SK-N-SH treated with all-trans-retinoic acid at 6 μM for 48 hours (cell line): ENCODE measurements at regions not wholly inside any gene's neighbourhood (a gene's known extent, or its start where the extent isn't known, plus 50 kb on each side); places are given as distances from the start of the nearest gene placed in this dataset.

Experiments
- ARNTL ChIP-seq: fragments of 450-650 bp; formaldehyde crosslinking; IDR thresholded peaks from 2 replicates; pipeline ENCODE4 v1.5.0; 2020; ENCODE audit warnings: low read depth, mild to moderate bottlenecking, moderate library complexity, borderline replicate concordance
- CSDC2 ChIP-seq: fragments of 250-450 bp; sonication (Bioruptor Pico); IDR thresholded peaks from 2 replicates; pipeline ENCODE4 v1.5.0; 2020; ENCODE audit warnings: mild to moderate bottlenecking, moderate library complexity
- OSR1 ChIP-seq: fragments of 250-450 bp; sonication (Bioruptor Pico); IDR thresholded peaks from 2 replicates; pipeline ENCODE4 v1.8.0; 2022; ENCODE audit warnings: moderate library complexity, mild to moderate bottlenecking, inconsistent platforms
- PPARA ChIP-seq: fragments of 250-450 bp; sonication (Bioruptor Pico); IDR thresholded peaks from 2 replicates; pipeline ENCODE4 v1.5.0; 2020; ENCODE audit warnings: mild to moderate bottlenecking, borderline replicate concordance
- RARB ChIP-seq: fragments of 250-450 bp; sonication (Bioruptor Pico); IDR thresholded peaks from 2 replicates; pipeline ENCODE4 v1.8.0; 2021; ENCODE audit warnings: mild to moderate bottlenecking, moderate library complexity
- TCF4 ChIP-seq: fragments of 250-450 bp; sonication (Bioruptor Pico); IDR thresholded peaks from 2 replicates; pipeline ENCODE4 v1.8.0; 2021; ENCODE audit warnings: mild to moderate bottlenecking, moderate library complexity, borderline replicate concordance
- ZFP3 ChIP-seq: fragments of 250-450 bp; sonication (Bioruptor Pico); IDR thresholded peaks from 2 replicates; pipeline ENCODE4 v1.5.0; 2020; ENCODE audit warnings: mild to moderate bottlenecking, moderate library complexity
- ZFP30 ChIP-seq: fragments of 450-650 bp; formaldehyde crosslinking; IDR thresholded peaks from 2 replicates; pipeline ENCODE4 v1.5.0; 2022; ENCODE audit warnings: mild to moderate bottlenecking, moderate library complexity
- TF ChIP-seq, protein P1 (sequence below): fragments of 250-450 bp; sonication (Bioruptor Pico); IDR thresholded peaks from 2 replicates; pipeline ENCODE4 v1.5.1; 2020; ENCODE audit warnings: low read depth, mild to moderate bottlenecking, moderate library complexity
- TF ChIP-seq, protein P2 (sequence below): fragments of 250-450 bp; sonication (Bioruptor Pico); IDR thresholded peaks from 2 replicates; pipeline ENCODE4 v1.8.0; 2020; ENCODE audit warnings: mild to moderate bottlenecking, moderate library complexity, borderline replicate concordance
- TF ChIP-seq, protein P3 (sequence below): fragments of 250-450 bp; sonication (Bioruptor Pico); IDR thresholded peaks from 2 replicates; pipeline ENCODE4 v1.8.0; 2021; ENCODE audit warnings: low read depth, mild to moderate bottlenecking, moderate library complexity, borderline replicate concordance
- TF ChIP-seq, protein P4 (sequence below): fragments of 250-450 bp; sonication (Bioruptor Pico); IDR thresholded peaks from 2 replicates; pipeline ENCODE4 v1.5.1; 2021; ENCODE audit warnings: mild to moderate bottlenecking, moderate library complexity
- TF ChIP-seq, protein P5 (sequence below): fragments of 250-450 bp; sonication (Bioruptor Pico); IDR thresholded peaks from 2 replicates; pipeline ENCODE4 v1.5.0; 2020; ENCODE audit warnings: mild to moderate bottlenecking, moderate library complexity

DNA sequence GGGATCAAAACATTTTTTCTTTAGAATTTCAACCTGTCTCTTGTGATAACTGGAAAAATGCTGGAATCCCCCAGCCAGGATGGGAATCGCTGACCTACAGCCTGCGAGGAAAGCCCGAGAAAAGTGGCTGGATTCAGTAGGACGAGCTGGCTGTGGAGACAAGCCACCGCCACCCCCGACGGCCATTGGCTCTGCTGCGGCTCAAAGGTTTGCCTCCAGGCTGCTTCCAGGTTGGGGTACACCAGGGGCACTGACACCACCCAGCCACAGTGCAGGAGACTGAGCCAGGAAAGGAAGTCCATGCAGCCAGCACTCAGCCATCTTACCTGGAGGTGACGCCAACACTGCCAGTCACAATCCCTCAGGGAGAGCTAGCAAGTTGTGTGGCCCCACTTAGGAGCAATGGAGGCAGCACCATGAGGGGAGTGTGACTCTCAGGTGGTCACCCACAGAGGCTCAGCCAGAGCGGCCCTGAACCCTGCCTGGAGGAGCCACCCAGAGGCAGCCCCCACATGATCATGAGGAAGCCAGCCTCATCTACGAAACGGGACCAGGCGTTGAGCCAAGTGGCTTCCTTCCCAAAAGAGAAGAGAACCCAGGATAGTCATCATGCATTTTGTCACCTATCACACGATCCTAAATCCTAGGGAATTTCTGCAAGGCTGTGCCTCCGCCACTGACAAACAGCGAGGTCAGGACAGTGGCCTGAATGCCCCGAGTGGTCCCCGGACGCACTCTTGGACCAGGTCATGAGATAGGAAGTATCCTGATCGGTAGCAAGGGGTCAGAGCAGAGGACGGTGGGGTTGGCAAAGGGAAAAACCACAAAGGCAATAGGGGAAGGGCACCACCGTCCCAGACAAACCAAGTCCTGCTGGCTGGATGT, 84.8 kb downstream of the RBFOX3 start:
- TF ChIP-seq, protein P1, sequence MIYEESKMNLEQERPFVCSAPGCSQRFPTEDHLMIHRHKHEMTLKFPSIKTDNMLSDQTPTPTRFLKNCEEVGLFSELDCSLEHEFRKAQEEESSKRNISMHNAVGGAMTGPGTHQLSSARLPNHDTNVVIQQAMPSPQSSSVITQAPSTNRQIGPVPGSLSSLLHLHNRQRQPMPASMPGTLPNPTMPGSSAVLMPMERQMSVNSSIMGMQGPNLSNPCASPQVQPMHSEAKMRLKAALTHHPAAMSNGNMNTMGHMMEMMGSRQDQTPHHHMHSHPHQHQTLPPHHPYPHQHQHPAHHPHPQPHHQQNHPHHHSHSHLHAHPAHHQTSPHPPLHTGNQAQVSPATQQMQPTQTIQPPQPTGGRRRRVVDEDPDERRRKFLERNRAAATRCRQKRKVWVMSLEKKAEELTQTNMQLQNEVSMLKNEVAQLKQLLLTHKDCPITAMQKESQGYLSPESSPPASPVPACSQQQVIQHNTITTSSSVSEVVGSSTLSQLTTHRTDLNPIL (CRISPR knock-in tag) = no peak
- no peak for TF ChIP-seq PPARA (CRISPR knock-in tag)
- TF ChIP-seq, protein P2, sequence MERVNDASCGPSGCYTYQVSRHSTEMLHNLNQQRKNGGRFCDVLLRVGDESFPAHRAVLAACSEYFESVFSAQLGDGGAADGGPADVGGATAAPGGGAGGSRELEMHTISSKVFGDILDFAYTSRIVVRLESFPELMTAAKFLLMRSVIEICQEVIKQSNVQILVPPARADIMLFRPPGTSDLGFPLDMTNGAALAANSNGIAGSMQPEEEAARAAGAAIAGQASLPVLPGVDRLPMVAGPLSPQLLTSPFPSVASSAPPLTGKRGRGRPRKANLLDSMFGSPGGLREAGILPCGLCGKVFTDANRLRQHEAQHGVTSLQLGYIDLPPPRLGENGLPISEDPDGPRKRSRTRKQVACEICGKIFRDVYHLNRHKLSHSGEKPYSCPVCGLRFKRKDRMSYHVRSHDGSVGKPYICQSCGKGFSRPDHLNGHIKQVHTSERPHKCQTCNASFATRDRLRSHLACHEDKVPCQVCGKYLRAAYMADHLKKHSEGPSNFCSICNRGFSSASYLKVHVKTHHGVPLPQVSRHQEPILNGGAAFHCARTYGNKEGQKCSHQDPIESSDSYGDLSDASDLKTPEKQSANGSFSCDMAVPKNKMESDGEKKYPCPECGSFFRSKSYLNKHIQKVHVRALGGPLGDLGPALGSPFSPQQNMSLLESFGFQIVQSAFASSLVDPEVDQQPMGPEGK (CRISPR knock-in tag) = no peak
- TF ChIP-seq, protein P3, sequence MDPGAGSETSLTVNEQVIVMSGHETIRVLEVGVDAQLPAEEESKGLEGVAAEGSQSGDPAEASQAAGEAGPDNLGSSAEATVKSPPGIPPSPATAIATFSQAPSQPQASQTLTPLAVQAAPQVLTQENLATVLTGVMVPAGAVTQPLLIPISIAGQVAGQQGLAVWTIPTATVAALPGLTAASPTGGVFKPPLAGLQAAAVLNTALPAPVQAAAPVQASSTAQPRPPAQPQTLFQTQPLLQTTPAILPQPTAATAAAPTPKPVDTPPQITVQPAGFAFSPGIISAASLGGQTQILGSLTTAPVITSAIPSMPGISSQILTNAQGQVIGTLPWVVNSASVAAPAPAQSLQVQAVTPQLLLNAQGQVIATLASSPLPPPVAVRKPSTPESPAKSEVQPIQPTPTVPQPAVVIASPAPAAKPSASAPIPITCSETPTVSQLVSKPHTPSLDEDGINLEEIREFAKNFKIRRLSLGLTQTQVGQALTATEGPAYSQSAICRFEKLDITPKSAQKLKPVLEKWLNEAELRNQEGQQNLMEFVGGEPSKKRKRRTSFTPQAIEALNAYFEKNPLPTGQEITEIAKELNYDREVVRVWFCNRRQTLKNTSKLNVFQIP (CRISPR knock-in tag) = no peak
- no peak for TF ChIP-seq CSDC2 (CRISPR knock-in tag)
- TF ChIP-seq, protein P4, sequence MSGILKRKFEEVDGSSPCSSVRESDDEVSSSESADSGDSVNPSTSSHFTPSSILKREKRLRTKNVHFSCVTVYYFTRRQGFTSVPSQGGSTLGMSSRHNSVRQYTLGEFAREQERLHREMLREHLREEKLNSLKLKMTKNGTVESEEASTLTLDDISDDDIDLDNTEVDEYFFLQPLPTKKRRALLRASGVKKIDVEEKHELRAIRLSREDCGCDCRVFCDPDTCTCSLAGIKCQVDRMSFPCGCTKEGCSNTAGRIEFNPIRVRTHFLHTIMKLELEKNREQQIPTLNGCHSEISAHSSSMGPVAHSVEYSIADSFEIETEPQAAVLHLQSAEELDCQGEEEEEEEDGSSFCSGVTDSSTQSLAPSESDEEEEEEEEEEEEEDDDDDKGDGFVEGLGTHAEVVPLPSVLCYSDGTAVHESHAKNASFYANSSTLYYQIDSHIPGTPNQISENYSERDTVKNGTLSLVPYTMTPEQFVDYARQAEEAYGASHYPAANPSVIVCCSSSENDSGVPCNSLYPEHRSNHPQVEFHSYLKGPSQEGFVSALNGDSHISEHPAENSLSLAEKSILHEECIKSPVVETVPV (CRISPR knock-in tag) = no peak
- no peak for TF ChIP-seq RARB
- no peak for TF ChIP-seq ZFP3 (CRISPR knock-in tag)
- no peak for TF ChIP-seq ARNTL (CRISPR knock-in tag)
- no peak for TF ChIP-seq TCF4 (CRISPR knock-in tag)
- no peak for TF ChIP-seq ZFP30 (CRISPR knock-in tag)
- TF ChIP-seq, protein P5, sequence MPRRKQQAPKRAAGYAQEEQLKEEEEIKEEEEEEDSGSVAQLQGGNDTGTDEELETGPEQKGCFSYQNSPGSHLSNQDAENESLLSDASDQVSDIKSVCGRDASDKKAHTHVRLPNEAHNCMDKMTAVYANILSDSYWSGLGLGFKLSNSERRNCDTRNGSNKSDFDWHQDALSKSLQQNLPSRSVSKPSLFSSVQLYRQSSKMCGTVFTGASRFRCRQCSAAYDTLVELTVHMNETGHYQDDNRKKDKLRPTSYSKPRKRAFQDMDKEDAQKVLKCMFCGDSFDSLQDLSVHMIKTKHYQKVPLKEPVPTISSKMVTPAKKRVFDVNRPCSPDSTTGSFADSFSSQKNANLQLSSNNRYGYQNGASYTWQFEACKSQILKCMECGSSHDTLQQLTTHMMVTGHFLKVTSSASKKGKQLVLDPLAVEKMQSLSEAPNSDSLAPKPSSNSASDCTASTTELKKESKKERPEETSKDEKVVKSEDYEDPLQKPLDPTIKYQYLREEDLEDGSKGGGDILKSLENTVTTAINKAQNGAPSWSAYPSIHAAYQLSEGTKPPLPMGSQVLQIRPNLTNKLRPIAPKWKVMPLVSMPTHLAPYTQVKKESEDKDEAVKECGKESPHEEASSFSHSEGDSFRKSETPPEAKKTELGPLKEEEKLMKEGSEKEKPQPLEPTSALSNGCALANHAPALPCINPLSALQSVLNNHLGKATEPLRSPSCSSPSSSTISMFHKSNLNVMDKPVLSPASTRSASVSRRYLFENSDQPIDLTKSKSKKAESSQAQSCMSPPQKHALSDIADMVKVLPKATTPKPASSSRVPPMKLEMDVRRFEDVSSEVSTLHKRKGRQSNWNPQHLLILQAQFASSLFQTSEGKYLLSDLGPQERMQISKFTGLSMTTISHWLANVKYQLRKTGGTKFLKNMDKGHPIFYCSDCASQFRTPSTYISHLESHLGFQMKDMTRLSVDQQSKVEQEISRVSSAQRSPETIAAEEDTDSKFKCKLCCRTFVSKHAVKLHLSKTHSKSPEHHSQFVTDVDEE (CRISPR knock-in tag) = no peak
- TF ChIP-seq OSR1 = no peak
